Epithelial cell of proximal tubule (primary cell): ENCODE measurements at regions not wholly inside any gene's neighbourhood (a gene's known extent, or its start where the extent isn't known, plus 50 kb on each side); places are given as distances from the start of the nearest gene placed in this dataset.

Experiments
- DNase-seq: peaks from one replicate; pipeline ENCODE4 v3.0.0-alpha.2; 2011; ENCODE audit warnings: low read depth
- H3K4me3 ChIP-seq: 2 replicates; pipeline ENCODE4 v1.5.1; 2011; ENCODE audit warnings: low read depth, mild to moderate bottlenecking, low read length
- CTCF ChIP-seq: conservative IDR thresholded peaks from 2 replicates; pipeline ENCODE4 v1.5.1; 2012; ENCODE audit warnings: low read depth, mild to moderate bottlenecking, low read length

- DNase-seq, result no peak
- H3K4me3 ChIP-seq, result no peak overlapping the region
- TF ChIP-seq CTCF, result no peak
These were observed 236.1 kb upstream of the PLEKHG7 start for GRCh38 chr12:92466391-92467305.

- DNase-seq, result no peak
- H3K4me3 ChIP-seq, result no peak overlapping the region
- TF ChIP-seq CTCF, result no peak
These were observed 236.9 kb upstream of the PLEKHG7 start for GRCh38 chr12:92465786-92466295.

- TF ChIP-seq CTCF, result no peak
- DNase-seq, result no peak
- H3K4me3 ChIP-seq, result no peak overlapping the region
These were observed 237.9 kb upstream of the PLEKHG7 start for GRCh38 chr12:92464911-92465310.

- TF ChIP-seq CTCF, result no peak
- no peak overlapping the region for H3K4me3 ChIP-seq
- DNase-seq, result no peak
These were observed 239.6 kb upstream of the PLEKHG7 start for GRCh38 chr12:92463171-92463570.

- no peak for TF ChIP-seq CTCF
- H3K4me3 ChIP-seq, result no peak overlapping the region
- no peak for DNase-seq
These were observed 240.3 kb upstream of the PLEKHG7 start for GRCh38 chr12:92462527-92462926.

- no peak overlapping the region for H3K4me3 ChIP-seq
- DNase-seq, result no peak
- no peak for TF ChIP-seq CTCF
These were observed 240.7 kb upstream of the PLEKHG7 start for GRCh38 chr12:92462049-92462448.

- no peak overlapping the region for H3K4me3 ChIP-seq
- TF ChIP-seq CTCF, result no peak
- DNase-seq, result no peak
These were observed 242.9 kb upstream of the PLEKHG7 start for GRCh38 chr12:92459850-92460249.
